ENCODE measurements at regions not wholly inside any gene's neighbourhood (a gene's known extent, or its start where the extent isn't known, plus 50 kb on each side); places are given as distances from the start of the nearest gene placed in this dataset.
"Not testable (repeated sequence)": the region's sequence is repeated elsewhere in the genome, so short reads cannot be mapped to it uniquely, and the experiment has no call there.

DNA sequence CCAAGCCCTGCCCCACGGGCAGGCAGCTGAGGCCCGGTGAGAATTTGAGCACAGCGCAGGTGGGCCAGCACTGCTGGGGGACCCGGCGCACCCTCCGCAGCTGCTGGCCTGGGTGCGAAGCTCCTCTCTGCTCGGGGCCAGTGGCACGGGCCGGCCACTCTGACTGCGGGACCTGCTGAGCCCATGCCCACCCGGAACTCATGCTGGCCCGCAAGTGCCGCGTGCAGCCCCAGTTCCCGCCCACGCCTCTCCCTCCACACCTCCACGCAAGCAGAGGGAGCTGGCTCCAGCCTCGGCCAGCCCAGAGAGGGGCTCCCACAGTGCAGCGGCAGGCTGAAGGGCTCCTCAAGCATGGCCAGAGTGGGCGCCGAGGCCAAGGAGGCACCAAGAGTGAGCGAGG, 190.1 kb upstream of the IGFBP7 start:
- DNase-seq, result not testable (repeated sequence)

DNA sequence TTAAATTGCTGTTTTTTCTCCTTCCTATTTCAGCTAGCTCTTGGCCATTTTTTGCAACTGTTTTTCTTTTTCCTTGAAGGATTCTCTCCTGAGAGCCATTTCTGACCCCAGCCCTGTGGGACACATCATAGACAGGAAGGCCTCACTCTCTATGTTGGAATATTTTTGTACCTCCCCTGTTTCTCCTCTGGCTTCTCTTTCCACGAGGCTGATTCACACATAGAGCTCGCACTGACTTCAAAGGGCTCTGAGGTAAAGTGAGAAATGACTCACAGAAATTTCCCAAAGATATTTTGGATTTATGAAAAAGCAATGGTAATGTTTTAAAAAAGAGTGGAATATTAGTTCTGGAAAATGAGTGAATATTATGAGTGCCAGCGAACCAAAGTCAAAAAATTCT, 181.7 kb upstream of the IGFBP7 start:
- DNase-seq, result no peak

DNA sequence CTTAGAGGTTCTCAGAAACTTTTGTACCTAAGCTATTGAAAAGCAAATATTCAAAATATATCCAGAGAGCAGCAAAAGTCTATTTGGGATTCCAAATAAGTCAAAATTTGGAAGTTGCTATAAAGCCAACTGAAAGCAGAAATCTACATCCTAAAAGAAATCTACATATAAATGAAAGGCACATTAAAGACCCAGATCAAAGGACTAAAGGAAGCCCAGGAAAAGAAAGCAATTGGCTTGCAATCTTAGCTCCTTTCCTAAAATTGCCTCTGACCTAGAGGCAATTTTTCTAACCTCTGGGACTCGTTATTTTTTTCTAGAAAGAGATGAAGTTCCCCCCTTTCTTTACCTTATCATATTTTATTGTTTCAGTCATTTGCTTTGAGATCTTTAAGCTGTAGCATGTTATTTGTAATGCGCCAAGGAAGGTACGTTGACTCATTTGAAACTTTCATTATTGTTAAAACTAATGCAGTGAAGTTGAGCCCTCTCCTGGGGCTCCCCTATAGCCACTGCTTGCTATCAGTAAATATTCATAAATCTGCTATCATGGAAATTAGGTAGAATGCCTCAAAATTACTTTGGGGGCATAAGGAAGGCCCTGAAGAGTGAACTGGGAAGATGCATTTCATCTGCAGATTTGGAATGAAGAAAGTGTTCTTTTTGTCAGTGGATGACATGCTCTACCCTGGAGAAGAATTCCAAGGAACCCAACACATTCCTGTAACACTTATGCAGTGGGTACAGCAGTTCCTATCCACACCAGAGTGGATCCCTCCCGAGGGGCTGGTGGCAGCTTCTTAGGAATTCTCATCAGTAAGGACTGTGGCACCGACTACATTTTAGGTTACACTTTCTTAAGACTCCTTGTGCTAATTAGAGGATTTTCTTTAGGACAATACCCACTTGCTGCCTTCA, 177.8 kb upstream of the IGFBP7 start:
- DNase-seq, result no peak

GRCh38 chr4:57282933-57283310, 172.7 kb upstream of the IGFBP7 start:
- no peak for DNase-seq

DNA sequence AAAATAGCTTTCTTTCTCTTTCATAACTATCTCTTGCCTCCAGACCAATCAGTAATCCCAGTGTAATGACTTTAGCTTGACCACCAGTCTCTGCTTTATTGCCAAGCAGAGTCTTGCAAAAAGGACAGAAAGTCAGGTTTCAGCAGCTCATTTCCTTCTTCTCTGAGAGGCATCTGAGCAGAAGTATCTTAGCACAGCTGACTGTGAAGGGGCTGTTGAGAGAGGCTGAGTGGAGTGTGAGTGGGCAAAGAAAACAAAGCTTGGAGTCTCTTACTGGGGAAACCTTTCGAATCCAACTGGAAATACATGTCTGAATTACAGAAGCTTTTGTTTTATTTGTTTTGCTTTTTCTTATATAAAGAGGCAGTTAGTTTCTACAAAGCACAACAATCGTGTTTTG, 170.3 kb upstream of the IGFBP7 start:
- no peak for DNase-seq

GRCh38 chr4:57278780-57279179, 168.6 kb upstream of the IGFBP7 start:
- DNase-seq, result no peak

GRCh38 chr4:57274082-57274481, 163.9 kb upstream of the IGFBP7 start:
- DNase-seq, result no peak

DNA sequence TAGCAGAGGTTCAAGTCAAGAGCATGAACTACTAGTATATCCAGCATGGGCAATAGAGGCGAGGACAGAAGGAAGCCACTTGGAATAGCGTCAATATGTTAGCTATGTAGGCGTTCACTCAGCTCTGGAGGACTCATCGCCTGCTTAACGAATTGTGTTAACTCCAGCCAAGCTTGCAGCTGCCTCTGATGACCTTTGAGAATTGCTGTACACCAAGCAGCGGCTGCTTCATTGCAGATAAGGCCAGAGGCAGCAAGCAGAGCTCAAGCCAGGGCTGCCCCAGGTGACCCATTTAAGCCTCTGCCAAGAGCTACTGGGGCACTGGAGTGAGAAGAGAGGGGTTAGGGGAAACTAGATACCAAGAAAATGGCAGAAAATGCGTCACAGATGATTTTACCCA, 160.2 kb upstream of the IGFBP7 start:
- no peak for DNase-seq

GRCh38 chr4:57265831-57266582, 155.8 kb upstream of the IGFBP7 start:
- DNase-seq, result no peak

GRCh38 chr4:57254754-57255153, 144.6 kb upstream of the IGFBP7 start:
- no peak for DNase-seq

GRCh38 chr4:57249083-57249482, 138.9 kb upstream of the IGFBP7 start:
- DNase-seq, result no peak

GRCh38 chr4:57243076-57243475, 132.9 kb upstream of the IGFBP7 start:
- DNase-seq, result no peak

DNA sequence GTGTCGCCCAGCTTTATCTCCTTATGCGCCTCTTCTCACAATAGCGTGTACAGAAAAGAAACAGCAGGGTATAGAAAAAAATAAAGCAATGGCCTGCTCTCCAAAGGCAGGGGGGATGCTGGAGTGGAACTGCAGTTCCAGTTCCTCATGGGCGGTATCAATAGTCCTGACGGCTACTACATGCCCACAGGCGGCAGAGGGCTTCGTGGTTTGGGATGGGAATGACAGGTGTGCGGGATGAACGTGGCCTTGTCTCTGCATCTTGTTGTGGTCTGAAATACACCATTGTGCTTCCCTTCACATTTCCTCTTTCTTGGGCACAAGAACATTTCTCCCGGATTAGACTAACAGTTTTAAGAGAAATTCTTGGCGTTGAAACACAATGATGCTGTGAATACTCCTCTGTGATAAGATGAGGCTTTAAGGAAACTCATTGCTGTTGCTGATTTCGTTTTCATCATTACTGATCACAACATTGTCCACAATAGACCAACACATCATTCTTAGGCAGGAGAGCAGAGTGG, 124.1 kb upstream of the IGFBP7 start:
- DNase-seq, result no peak

GRCh38 chr4:57233386-57233785, 123.2 kb upstream of the IGFBP7 start:
- DNase-seq, result no peak

- no peak for DNase-seq
Observed at GRCh38 chr4:57231781-57232180, 121.6 kb upstream of the IGFBP7 start.

- DNase-seq, result no peak
Observed at GRCh38 chr4:57220734-57221133, 110.5 kb upstream of the IGFBP7 start.

GRCh38 chr4:57220172-57220571, 110.0 kb upstream of the IGFBP7 start:
- no peak for DNase-seq

GRCh38 chr4:57219431-57219830, 109.2 kb upstream of the IGFBP7 start:
- DNase-seq, result no peak

- DNase-seq, result no peak
Observed at GRCh38 chr4:57214654-57215411, 104.6 kb upstream of the IGFBP7 start.

DNA sequence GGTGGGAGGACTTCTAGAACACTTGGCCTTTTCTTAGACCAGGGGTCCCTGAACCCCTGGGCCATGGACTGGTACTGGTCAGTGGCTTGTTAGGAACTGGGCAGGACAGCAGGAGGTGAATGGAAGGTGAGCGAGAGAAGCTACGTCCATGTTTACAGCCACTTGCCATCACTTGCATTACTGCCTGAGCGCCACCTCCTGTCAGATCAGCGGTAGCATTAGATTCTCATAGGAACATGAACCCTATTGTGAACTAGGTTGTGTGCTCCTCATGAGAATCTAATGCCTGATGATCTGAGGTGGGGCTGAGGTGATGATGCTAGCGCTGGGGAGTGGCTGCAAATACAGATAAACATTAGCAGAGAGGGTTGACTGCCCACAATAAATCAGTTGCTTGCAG, 100.9 kb upstream of the IGFBP7 start:
- no peak for DNase-seq

- DNase-seq, result no peak
Observed at GRCh38 chr4:57206172-57206571, 96.0 kb upstream of the IGFBP7 start.

DNA sequence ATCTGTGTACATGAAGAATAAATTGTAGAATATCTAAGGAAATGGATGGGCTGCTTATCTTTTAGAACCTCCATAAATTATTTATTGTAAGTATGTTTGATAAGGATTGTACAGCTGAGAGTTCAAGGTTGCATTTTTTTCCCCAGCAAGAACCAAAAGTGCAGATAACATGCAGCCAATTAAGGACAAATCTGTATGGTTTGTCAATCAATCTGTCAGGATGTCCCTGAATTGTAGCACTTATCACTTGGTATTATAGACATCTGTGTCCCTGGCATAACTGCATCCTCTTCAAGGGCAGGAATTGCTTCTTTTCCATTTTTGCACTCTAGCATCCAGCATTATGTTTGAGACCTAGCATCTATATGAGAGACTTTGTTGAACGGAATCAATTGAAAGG, 95.4 kb upstream of the IGFBP7 start:
- DNase-seq, result no peak

- no peak for DNase-seq
Observed at GRCh38 chr4:57200799-57201327, 90.7 kb upstream of the IGFBP7 start.

Measured in NCI-H526 (cell line).